ENCODE measurements at regions not wholly inside any gene's neighbourhood (a gene's known extent, or its start where the extent isn't known, plus 50 kb on each side); places are given as distances from the start of the nearest gene placed in this dataset.

DNA sequence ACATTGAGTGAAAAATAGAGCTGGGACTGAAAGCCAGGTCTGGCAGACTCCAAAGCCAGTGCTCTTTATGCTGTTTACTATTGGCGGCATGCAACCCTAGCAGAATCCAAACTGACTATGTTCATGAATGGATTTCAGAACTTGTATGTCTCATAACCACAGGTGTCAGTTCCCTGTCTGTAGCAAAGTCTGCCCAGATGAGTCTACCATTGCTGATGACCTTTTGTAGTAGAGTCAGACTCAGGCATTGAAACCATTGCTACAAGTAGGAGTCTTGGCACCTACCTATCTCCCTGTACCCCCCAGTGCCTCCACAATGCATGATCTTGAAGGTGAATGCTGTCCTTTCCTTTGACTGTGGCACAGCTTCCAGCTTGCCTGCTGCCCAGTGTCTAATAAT lies 157.2 kb upstream of the ROPN1 start (continued):
- TF ChIP-seq, protein P1, sequence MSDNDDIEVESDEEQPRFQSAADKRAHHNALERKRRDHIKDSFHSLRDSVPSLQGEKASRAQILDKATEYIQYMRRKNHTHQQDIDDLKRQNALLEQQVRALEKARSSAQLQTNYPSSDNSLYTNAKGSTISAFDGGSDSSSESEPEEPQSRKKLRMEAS (IDR thresholded peaks at IDR 0.05): no peak
- no peak for TF ChIP-seq EP300 (IDR thresholded peaks at IDR 0.05; ENCODE audit: borderline replicate concordance in 1 of 2, low read depth in 2 of 2, low read length in 2 of 2)
- TF ChIP-seq SAP30 (IDR thresholded peaks at IDR 0.05; ENCODE audit: insufficient read depth, insufficient replicate concordance, low read length): no peak
